Psoas muscle (tissue), 7 donors: ENCODE measurements at regions not wholly inside any gene's neighbourhood (a gene's known extent, or its start where the extent isn't known, plus 50 kb on each side); places are given as distances from the start of the nearest gene placed in this dataset.

Experiments used
- ATAC-seq, 4 donors: fragments of 200-7000 bp; cut with Tn5 transposase; one replicate each; pipeline ENCODE4 v1.9.1; 2020; ENCODE audit warnings: moderate library complexity in 3 of 4, mild to moderate bottlenecking in 2 of 4
- DNase-seq, 2 donors: peaks; one replicate each; pipeline ENCODE4 v3.0.0-alpha.2; 2020
- H3K27ac ChIP-seq: fragments of 200-600 bp; one replicate; pipeline ENCODE4 v1.8.0; 2022
- H3K27me3 ChIP-seq, 3 donors: fragments of 200-600 bp in 1 of 3; one replicate each; pipeline versions ENCODE4 v1.6.1 to v1.8.0; 2013 to 2022; ENCODE audit warnings: low read length in 2 of 3, mild to moderate bottlenecking in 2 of 3, moderate library complexity in 1 of 3; ENCODE audit not compliant: insufficient read depth in 3 of 3
- H3K36me3 ChIP-seq, 2 donors: fragments of 200-600 bp in 1 of 2; one replicate each; pipeline versions ENCODE4 v1.6.1 to v1.8.0; 2013 to 2022; ENCODE audit warnings: low read depth in 1 of 2, mild to moderate bottlenecking in 1 of 2, moderate library complexity in 1 of 2; ENCODE audit not compliant: insufficient read depth in 1 of 2
- H3K4me1 ChIP-seq: fragments of 200-600 bp; one replicate; pipeline ENCODE4 v1.8.0; 2022
- H3K4me3 ChIP-seq: fragments of 200-600 bp; one replicate; pipeline ENCODE4 v1.8.0; 2022; ENCODE audit warnings: mild to moderate bottlenecking
- H3K9me3 ChIP-seq: fragments of 200-600 bp; one replicate; pipeline ENCODE4 v1.8.0; 2022
- CTCF ChIP-seq: fragments of 200-600 bp; IDR thresholded peaks from one replicate; pipeline ENCODE4 v1.8.0; 2022; ENCODE audit warnings: antibody characterized with exemption
- WGBS, 3 donors: extraction: QIAGEN DNeasy Blood & Tissue Kit; methylation state at CpG; one replicate each; pipeline versions ENCODE4 v1.1.6 to v1.1.7; 2013; 5-methylcytosine and 5-hydroxymethylcytosine counted together
- intact Hi-C, 2 donors: fragments of 100-400 bp; cut with DNase I; formaldehyde crosslinking; loops; one replicate each; pipeline versions ENCODE4 v1.11.0 to v1.14.2; 2022
- donor health status: healthy with polysubstance abuse.
- donor health status: DM: no; HTN: no; CAD: no; lungs with moderate emphysema.
- donor health status: Bipolar disorder and iron deficiency.
- donor health status: healthy.
- donor health status: DM: yes; HTN: yes; CAD: no.
- donor health status: DM: no; HTN: no; CAD: no.
- donor health status: DM: yes; HTN: yes; CAD: no.

- no peak for DNase-seq
- WGBS, 3 donors, result 78 to 84% (median 83%) methylated on average over 10 of the region's 10 CpGs
- Histone ChIP-seq H3K4me1 (no peaks in the 10 kb centered on the region), H3K27me3 (peaks cover 0 to 35% (median 12%) of the 10 kb centered on the region in 3 donors), H3K4me3 (no peak overlapping the region), H3K9me3 (no peaks in the 10 kb centered on the region), H3K27ac (no peak overlapping the region), H3K36me3 (no peaks in the 10 kb centered on the region)
- no peak for ATAC-seq
- intact Hi-C loops, result no loop called here
- no peak for TF ChIP-seq CTCF
Measured at GRCh38 chr16:86384980-86385379, 125.3 kb upstream of the FOXF1 start.

GRCh38 chr16:86387468-86388440 lies 122.6 kb upstream of the FOXF1 start:
- no peak for TF ChIP-seq CTCF
- no peak overlapping the region for H3K27ac ChIP-seq
- no peaks in the 10 kb centered on the region for H3K4me1 ChIP-seq
- H3K4me3 ChIP-seq, result no peak overlapping the region
- no peaks in the 10 kb centered on the region for H3K36me3 ChIP-seq
- no peak for ATAC-seq
- H3K9me3 ChIP-seq, result no peaks in the 10 kb centered on the region
- 82 to 85% (median 85%) methylated on average over 24 of the region's 24 CpGs for WGBS, 3 donors
- peaks cover 0 to 34% (median 11%) of the 10 kb centered on the region in 3 donors for H3K27me3 ChIP-seq
- DNase-seq, result no peak
- intact Hi-C loops, result no loop called here

- TF ChIP-seq CTCF, result no peak
- WGBS, 3 donors, result 52 to 59% (median 58%) methylated on average over 5 of the region's 5 CpGs
- H3K27me3 ChIP-seq, result peaks cover 0 to 32% (median 9%) of the 10 kb centered on the region in 3 donors
Measured at GRCh38 chr16:86388976-86389375, 121.4 kb upstream of the FOXF1 start.

GRCh38 chr16:86389566-86390328 lies 120.6 kb upstream of the FOXF1 start:
- peaks cover 0 to 32% (median 9%) of the 10 kb centered on the region in 3 donors for H3K27me3 ChIP-seq
- DNase-seq, result no peak
- no peak overlapping the region for H3K27ac ChIP-seq
- H3K9me3 ChIP-seq, result no peaks in the 10 kb centered on the region
- no peaks in the 10 kb centered on the region for H3K36me3 ChIP-seq
- TF ChIP-seq CTCF, result no peak
- no peaks in the 10 kb centered on the region for H3K4me1 ChIP-seq
- intact Hi-C loops, result no loop called here
- H3K4me3 ChIP-seq, result no peak overlapping the region
- no peak for ATAC-seq
- WGBS, 3 donors, result 35 to 39% (median 39%) methylated on average over 17 of the region's 17 CpGs

More at GRCh38 chr16:86388976-86389375, 121.4 kb upstream of the FOXF1 start:
- Histone ChIP-seq H3K36me3 (no peaks in the 10 kb centered on the region), H3K4me1 (no peaks in the 10 kb centered on the region), H3K27ac (no peak overlapping the region), H3K9me3 (no peaks in the 10 kb centered on the region), H3K4me3 (no peak overlapping the region)
- DNase-seq, result no peak
- intact Hi-C loops, result no loop called here
- ATAC-seq, result no peak
